ENCODE measurements at regions not wholly inside any gene's neighbourhood (a gene's known extent, or its start where the extent isn't known, plus 50 kb on each side); places are given as distances from the start of the nearest gene placed in this dataset.

- FAIRE-seq = no peak
- H3K27me3 ChIP-seq = no peaks in the 10 kb centered on the region
- no peak for ATAC-seq
Observed at GRCh38 chr2:136357007-136357380, 239.0 kb upstream of the CXCR4 start.

DNA sequence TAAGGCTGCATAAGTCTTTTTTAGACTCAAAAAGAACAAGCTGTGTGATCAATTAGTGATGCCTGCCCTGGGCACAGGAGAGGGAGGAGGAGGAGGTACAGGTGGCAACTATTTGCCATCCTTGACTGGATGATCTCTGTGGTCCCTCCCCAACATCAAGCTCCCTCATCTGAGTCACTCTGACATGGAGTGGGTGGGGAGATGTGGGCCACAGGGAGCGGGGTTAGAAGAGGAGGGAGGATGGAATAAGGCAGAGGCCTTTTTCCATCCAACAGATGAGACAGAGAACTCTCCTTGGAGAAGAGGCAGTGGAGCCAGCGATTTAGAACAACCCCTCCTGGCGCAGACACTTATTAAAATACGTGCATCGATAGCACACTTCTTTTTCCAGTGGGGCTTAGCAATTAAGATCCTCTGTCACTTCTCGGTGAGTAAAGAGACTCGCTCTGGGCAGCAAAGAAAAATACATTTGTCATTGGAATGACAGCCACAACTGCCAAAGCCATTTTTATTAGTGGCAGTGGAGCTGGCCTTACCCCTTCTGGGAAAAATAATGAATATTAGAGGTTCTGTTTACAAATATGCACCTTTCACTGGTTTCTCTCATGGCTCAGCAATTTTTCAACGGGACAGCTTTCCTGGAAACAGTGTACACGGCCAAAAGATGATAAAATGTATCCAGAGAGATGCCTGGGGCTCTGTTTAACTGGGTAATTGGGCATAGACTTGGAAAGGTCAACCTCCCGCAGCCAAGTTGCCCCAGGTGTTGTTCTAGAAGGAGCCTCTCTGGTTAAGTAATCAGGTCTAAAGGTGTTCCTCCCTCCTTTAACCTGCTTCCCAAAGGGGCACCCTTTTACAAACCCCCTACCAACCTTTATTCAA, 238.4 kb upstream of the CXCR4 start:
- intact Hi-C loops (cut with DNase I) = no loop called here

More at GRCh38 chr2:136357007-136357380, 239.0 kb upstream of the CXCR4 start:
- no peaks in the 10 kb centered on the region for H3K4me1 ChIP-seq
- no peaks in the 10 kb centered on the region for H3K36me3 ChIP-seq
- no peak for TF ChIP-seq CTCF (IDR thresholded peaks at IDR 0.05)
- intact Hi-C loops (cut with DNase I) = no loop called here
- H3K9me3 ChIP-seq = no peaks in the 10 kb centered on the region
- no peak overlapping the region for H3K4me3 ChIP-seq
- H3K27ac ChIP-seq = no peak overlapping the region
- WGBS, 2 donors = 12% methylated on average over 1 of the region's 1 CpG
- no peak for DNase-seq

DNA sequence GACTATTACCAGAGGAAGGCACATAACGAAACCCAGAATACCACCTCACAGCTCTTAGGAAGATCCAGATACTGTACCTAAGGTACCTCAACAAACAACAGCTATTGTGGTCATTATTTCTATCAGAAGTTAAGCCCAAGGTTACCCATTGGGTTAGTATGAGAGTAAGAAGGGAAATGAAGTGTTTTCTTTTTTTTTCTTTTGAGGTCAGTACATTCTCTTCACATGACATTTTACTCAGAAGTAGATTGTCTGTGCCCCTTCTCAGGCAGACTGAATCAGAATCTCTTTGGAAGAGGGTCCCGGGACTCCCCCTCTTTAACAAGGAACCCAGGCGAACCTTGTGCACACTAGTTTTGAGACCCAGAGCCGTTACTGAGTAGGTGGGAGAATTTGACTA, 233.7 kb upstream of the CXCR4 start:
- Histone ChIP-seq H3K4me1 (no peaks in the 10 kb centered on the region), H3K27me3 (no peaks in the 10 kb centered on the region), H3K27ac (no peak overlapping the region), H3K9me3 (no peaks in the 10 kb centered on the region), H3K4me3 (no peak overlapping the region), H3K36me3 (no peaks in the 10 kb centered on the region)
- DNase-seq = no peak
- WGBS, 2 donors = 68 to 75% methylated on average over 4 of the region's 4 CpGs
- intact Hi-C loops (cut with DNase I) = no loop called here
- no peak for FAIRE-seq
- TF ChIP-seq CTCF (IDR thresholded peaks at IDR 0.05) = no peak
- no peak for ATAC-seq

More for the DNA sequence above, 238.4 kb upstream of the CXCR4 start:
- WGBS, 2 donors = 37 to 40% methylated on average over 10 of the region's 10 CpGs
- Histone ChIP-seq H3K4me1 (no peaks in the 10 kb centered on the region), H3K36me3 (no peaks in the 10 kb centered on the region), H3K4me3 (no peak overlapping the region), H3K27ac (no peak overlapping the region), H3K9me3 (no peaks in the 10 kb centered on the region), H3K27me3 (no peaks in the 10 kb centered on the region)
- DNase-seq (no peak), ATAC-seq (peak in 2 of 4 donors; percentile 29 to 54), FAIRE-seq (no peak)
- no peak for TF ChIP-seq CTCF (IDR thresholded peaks at IDR 0.05)

GRCh38 chr2:136347981-136348380, 230.0 kb upstream of the CXCR4 start:
- H3K36me3 ChIP-seq = no peaks in the 10 kb centered on the region
- H3K27me3 ChIP-seq = no peaks in the 10 kb centered on the region
- 47 to 53% methylated on average over 2 of the region's 2 CpGs for whole genome bisulfite sequencing, 2 donors
- no peaks in the 10 kb centered on the region for H3K9me3 ChIP-seq
- TF ChIP-seq CTCF (IDR thresholded peaks at IDR 0.05) = no peak
- intact Hi-C loops (cut with DNase I) = no loop called here
- DNase-seq (no peak), FAIRE-seq (no peak), ATAC-seq (no peak)
- no peaks in the 10 kb centered on the region for H3K4me1 ChIP-seq
- H3K27ac ChIP-seq = no peak overlapping the region
- no peak overlapping the region for H3K4me3 ChIP-seq

DNA sequence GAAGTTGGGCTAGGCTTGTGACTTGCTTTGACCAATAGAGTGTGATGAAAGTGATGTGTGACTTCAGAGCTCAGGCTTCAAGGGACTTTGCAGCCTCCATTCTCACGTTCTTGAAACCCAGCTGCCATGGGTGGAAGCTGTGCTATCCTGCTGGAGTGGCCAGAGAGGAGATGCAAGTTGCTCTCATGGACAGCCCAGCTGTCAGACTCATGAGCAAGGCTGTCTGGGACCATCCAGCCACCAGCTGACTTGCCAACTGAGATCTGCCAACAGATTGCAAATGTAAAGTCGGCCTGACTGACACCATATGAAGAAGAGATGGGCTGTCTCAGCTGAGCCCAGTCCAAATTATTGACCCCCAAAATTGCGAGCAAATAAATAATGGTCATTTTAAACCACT, 226.4 kb upstream of the CXCR4 start:
- no peak for ATAC-seq
- 60 to 66% methylated on average over 3 of the region's 3 CpGs for WGBS, 2 donors

More for the DNA sequence above, 226.4 kb upstream of the CXCR4 start:
- H3K9me3 ChIP-seq = no peaks in the 10 kb centered on the region
- no peaks in the 10 kb centered on the region for H3K4me1 ChIP-seq
- TF ChIP-seq CTCF (IDR thresholded peaks at IDR 0.05) = no peak
- H3K36me3 ChIP-seq = no peaks in the 10 kb centered on the region
- DNase-seq = no peak
- H3K27ac ChIP-seq = no peak overlapping the region
- intact Hi-C loops (cut with DNase I) = no loop called here
- no peaks in the 10 kb centered on the region for H3K27me3 ChIP-seq
- H3K4me3 ChIP-seq = no peak overlapping the region
- no peak for FAIRE-seq
